ENCODE measurements at regions not wholly inside any gene's neighbourhood (a gene's known extent, or its start where the extent isn't known, plus 50 kb on each side); places are given as distances from the start of the nearest gene placed in this dataset.
"Not testable (repeated sequence)": the region's sequence is repeated elsewhere in the genome, so short reads cannot be mapped to it uniquely, and the experiment has no call there.

DNA sequence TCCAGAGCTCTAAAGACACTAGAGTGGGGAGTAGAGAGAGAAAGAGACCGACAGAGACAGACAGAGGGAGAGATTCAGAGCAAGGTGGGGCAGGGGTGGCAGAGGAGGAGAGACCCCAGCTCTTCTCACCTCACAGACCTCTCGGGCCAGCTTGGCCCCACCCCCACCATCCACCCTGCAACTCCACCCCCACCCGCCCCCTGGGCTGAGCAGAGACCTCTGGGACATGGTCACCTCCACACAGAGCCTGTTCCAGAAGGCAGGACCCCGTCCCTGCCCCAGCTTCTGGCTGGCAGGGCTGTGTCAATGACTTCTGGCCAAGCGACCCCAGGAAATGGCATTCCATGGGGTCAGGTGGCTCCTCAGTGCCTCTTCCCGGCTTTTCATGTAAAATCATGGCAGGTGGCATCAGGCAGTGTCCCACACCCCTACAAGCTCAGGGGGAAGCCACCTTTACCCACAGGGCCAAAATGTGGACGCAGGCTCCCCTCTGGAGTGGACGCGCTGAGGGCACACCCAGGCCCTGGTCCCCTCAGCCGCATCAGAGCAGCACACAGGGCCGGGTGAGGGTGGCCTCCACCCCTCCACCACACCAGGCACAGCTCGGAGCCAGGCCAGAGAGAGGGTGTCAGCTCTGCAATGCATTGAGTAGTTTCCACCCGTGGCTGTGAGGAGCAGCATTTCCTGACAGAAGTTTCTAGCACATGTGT lies 131.2 kb upstream of the LPCAT1 start:
- DNase-seq, result no peak

DNA sequence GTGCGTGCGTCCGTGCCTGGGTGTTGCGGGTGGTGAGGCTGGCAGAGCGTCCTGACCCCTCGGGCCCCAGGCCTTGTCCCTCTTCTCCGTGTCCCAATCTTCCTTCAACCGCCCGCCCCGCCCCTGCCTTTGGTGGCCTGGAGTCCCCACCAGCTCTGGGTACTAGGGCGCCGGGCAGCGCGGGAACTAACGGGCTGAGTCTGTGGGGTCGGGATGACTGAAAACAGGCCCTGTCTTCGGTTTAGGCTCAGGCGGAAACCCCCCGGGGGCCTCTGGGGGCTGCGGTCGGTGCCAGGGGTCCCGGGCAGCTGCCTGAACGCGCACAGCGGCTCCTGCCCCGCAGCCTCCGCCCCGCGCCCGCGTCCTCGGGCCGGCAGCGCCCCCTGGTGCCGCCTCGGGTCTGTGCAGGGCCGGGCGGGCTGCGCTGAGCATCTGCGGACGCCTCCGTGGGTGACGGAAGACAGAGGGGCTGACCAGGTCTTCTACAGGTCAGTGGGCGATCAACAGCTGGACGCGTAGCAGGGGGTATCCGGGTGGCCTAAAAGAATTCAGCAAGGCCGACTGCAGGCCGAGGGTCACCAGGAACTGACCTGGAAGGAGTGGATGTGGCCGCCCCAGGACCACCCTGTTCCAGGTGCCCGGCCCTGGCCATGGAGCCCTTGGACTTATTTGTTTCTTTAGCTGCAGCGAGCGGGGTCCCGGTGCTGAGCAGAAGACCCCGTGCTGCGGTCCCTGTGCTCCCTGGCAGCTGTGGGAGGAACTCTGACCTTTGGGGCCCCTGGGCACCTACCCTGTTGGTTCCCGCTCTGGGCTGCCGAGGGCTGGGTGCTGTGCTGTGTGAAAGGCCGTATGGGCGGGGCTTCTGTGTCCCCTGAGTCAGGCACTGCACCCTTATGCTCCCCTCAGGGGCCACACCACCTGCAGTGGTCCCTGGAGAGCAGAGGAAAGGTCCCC lies 130.2 kb upstream of the LPCAT1 start:
- peak in 4 of 58 donors; percentile 7 to 23 (median 12) for DNase-seq

DNA sequence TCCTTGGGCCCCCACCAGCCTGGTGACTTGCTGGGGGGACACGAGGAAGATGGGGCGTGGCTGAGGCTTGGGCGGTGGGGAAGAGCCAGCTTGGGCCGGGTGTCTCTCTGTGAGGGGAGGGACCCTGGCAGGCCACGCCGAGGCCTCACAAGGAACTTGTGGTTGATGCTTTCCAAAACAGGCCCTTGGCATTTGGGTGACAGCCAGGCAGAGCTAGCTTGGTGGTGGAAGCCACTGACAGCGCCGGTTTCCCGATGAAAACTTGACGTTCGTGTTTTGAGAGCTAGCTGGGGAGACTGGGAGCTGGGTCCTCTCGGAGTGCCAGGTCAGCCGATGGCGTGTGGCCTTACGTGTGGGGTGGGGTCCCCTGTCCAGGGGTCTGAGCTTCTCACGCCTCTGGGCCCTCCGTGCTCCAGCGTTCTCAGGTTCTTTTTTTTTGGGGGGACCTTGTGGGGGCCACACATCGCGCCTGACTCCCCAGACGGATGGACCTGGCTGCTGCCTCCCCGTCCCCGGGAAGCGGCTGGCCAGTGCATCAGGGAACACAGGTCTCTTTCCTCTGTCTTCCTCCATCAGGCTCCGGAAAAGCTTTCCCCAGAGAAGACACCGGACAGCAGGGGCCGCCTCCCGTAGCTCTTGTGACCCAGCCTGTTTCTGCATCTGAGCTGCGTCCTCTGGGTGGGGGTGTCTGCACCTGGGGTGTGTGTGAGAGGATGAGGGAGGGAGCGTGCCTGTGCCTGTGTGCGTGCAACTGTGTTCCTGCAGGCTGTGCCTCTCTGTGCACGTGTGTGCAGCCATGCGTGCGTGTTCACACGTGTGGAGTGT lies 129.3 kb upstream of the LPCAT1 start:
- DNase-seq, result peak in 3 of 58 donors; percentile 8 to 16 (median 11)

DNA sequence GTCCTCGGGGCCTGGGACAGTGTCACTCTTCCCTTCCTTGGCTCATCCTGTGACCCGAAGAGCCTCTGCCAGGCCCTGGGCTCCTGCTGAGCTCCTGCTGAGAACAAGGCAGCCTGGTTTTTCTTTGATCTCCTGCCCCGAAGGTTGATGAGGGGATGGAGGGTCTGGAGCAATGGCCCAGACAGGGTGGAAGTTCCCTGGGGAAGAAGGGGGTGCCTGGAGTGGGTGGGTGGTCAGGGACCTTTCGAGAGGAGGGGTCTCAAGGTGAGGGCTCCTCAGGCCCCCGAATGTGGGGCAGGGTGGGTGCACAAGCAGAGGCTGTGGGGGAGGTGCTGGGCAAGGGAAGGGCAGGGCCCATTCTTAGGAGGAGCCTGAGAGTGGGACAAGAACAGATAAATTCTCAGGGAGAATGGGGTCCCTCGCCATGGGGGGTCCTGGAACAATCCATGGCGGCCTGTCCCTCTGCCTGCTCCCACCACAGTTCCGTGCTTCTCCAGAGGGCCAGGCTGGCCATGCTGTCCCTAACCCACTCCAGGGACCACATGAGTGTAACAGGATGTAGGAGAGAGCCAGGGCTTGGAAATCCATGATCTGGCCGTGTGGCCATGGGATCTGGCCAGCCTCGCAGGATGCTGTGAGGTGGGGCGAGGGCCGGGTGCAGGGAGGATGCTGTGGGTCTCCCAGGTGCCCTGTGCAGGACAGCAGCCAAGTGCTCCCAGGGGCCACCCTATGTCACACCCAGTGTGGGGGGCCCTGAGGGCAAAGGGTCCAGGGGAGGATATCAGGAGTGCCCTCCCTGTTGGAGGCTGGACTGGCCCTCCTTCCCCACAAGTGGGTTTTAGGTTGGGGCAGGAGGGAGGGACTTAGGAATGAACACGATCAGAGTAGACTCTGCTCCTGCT lies 128.5 kb upstream of the LPCAT1 start:
- DNase-seq, result no peak

DNA sequence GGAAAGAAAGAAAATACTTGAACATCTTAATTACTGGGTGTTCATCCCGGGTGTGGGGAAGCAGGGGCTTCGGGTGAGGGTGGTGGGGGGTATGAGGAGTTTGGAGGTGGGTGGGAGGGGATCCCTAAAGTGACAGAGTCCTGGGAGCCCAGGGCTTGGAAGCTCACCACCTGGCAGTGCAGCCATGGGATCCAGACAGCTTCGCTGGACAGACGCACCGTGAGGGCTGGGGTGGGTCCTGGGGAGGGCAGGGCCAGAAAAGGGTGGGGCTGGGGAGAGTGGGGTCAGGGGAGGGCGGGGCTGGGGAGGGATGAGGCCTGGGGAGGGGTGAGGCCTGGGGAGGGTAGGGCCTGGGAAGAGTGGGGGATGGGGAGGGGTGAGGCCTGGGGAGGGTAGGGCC lies 127.5 kb upstream of the LPCAT1 start:
- DNase-seq, result no peak

DNA sequence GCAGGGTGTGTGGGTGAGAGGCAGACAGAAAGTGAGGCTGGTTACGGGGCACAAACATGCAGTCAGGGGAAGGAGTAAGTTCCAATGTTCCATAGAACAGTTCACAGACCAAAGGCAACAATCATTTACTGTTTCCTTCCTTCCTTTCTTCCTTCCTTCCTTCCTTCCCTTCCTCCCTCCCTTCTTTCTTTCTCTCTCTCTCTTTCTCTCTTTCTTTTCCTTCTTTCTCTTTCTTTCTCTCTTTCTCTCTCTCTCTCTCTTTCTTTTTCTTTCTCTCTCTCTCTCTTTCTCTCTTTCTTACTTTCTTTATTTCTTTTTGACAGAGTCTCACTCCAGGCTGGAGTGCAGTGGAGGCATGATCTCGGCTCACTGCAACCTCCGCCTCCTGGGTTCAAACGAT lies 125.8 kb upstream of the LPCAT1 start:
- no peak for DNase-seq

DNA sequence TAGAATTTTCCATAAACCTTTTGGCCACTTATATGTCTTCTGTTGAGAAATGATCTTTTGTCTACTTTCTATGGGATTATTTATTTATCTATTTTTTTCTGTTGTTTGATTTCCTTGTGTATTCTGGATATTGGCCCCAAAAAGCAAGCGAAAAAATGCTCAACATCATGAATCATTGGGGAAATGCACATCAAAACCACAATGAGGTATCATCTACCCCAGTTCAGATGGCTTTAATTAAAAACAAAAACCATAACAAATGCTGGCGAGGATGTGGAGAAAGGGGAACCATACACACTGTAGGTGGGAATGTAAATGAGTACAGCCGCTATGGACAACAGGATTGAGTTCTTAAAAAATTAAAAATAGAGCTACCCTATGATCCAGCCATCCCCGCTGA lies 125.0 kb upstream of the LPCAT1 start:
- DNase-seq, result no peak

DNA sequence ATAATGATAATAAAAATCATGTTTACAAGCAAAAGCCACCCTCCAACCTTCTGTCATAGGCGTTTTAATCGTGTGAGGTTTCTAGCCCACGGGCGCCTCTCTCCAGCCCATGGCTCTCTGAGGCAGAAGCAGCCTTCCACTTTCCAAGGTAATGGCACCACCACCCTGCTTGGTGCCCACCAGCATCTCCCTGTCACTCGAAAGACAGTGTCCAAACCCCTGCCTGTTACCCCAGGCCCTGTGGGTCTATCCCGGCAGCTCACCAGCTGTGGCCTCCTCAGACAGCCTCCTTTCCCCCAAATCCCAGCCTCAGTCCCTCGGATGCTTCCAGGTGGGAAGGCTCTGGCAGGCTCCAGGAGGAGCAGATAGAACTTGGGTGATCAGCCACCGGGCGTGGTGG lies 123.8 kb upstream of the LPCAT1 start:
- DNase-seq, result no peak

DNA sequence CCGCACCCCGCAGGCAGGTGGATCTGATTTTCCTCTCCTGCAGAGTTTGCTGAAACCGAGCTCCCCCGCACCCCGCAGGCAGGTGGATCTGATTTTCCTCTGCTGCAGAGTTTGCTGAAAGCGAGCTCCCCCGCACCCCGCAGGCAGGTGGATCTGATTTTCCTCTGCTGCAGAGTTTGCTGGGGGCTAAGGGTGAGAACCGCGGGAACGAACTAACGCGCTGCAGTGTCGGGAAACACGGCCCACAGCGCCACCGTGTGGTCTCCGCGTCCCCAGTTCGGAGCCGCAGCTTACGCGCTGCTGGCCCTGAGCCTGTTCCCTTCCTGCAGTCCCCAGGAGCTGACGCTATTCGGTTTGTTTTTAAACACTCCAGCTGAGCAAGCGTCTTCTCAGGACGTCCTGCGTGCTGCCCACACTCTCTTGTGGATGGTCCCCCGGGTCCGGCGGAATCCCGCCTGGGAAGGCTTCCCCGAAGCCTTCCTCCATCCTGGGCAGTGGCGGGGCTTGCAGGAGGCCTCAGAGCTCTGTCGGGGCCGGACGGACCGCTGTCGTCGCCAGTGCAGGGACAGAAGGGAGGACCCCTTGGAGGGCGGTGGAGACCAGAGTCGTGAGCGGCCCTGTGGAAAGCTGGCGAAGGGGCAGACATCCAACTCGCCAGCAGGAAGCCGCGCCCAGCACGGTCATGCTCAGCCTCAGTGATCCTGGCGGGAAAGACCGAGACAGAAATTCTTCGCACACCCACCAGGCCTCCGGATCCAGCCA lies 121.2 kb upstream of the LPCAT1 start:
- peak in 55 of 58 donors; percentile 14 to 84 (median 58) for DNase-seq

DNA sequence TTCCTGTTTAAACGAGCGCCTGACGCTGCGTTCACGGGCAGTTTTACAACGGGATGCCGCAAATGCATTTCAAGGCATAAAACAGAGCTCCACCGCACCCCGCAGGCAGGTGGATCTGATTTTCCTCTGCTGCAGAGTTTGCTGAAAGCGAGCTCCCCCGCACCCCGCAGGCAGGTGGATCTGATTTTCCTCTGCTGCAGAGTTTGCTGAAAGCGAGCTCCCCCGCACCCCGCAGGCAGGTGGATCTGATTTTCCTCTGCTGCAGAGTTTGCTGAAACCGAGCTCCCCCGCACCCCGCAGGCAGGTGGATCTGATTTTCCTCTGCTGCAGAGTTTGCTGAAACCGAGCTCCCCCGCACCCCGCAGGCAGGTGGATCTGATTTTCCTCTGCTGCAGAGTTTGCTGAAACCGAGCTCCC lies 120.6 kb upstream of the LPCAT1 start:
- not testable (repeated sequence) for DNase-seq

DNA sequence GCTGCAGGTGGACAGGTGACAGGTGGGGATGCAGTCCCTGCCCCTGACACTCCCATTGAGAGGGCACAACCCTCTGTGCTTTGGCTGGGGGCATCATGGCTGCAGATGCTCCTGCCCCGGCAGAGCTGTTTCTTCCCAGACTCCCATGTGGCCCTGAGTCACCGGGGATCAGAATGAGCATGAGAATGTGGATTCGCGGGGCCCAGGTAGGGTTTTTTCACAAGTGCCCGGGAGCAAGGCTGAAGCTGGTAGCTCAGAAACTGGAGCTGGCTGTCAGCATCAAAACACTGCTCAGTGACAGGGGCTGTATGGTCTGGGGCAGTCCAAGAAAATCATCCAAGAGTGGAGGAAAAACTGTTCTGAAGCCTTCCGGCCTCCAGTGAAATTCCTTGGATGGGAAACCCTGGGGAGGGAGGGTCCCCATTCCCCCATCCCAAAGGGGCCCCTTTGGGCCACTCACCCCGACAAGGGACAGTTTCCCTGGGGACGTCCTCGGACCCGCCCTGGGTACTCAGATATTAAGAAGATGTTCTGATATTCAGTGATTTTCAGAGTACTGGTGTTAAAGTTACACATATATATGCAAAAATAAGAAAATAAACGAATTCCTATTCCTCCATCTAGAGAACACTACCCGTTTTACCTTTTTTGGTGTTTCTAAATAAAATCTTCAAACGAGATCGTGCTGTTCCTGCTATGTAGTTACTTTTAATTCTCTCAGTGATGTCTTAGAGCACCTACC lies 120.1 kb upstream of the LPCAT1 start:
- no peak for DNase-seq

DNA sequence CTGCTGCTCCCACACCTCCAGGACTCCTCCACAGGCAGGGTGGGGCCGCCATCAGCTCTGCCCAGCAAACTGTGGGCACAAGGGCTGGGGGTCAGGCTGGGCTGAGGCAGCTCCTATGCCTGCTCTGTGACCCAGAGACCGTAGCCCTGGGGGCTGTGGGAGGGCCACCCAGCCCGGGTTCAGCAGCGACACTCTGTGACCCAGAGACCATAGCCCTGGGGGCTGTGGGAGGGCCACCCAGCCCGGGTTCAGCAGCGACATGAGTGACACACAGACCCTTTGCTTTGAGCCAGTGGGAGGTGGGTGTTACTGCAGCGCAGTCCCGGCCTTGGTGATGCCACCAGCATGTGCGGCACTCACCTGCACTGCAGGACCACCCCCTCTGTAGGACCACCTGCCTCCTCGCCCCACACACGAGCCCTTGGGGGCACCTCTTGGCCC lies 118.9 kb upstream of the LPCAT1 start:
- DNase-seq, result no peak

DNA sequence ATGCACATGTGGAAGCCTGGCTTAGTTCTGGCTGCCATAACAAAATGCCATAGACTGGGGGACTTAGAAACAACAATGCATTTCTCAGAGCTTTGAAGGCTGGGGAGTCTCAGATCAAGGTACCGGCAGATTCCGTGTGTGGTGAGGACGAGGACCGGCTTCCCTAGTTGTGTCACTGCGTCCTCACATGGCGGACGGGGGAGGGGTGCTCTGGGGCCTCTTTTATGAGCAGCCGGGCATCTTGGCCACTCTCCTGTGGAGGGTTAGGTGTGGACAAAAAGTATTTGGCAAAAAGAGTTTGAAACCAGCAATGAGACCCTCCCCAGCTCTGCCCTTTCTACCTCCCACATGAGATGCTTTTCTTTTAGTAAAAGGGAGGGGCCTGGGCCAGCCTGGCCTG lies 118.5 kb upstream of the LPCAT1 start:
- DNase-seq, result no peak

DNA sequence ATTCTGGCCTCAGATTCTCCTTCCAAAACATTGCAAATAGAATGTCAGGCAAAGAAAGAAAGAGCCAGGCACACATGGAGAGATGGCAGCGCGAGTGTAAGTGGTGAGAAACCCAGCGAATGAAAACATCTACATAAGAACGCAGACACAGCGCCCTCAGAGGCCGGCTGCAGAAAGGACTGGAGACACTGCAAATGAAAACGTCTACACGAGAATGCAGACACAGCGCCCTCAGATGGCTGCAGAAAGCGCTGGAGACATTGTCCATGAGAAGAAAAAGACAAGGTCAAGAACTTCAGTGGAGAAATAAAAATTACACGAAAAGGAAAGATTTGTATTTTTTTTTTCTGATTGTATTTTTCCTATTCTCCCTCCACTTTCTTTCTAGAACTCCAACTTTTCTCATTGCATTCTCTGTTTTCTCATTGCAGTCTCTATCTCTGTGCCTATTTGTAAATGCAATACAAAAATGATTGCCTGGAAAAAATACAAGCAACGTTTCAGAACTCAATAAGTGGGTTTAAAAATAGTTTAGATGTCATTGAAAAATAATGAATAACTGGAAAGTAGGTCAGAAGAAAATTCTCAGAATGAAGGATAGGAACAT lies 117.9 kb upstream of the LPCAT1 start:
- peak in 55 of 58 donors; percentile 11 to 91 (median 72) for DNase-seq

DNA sequence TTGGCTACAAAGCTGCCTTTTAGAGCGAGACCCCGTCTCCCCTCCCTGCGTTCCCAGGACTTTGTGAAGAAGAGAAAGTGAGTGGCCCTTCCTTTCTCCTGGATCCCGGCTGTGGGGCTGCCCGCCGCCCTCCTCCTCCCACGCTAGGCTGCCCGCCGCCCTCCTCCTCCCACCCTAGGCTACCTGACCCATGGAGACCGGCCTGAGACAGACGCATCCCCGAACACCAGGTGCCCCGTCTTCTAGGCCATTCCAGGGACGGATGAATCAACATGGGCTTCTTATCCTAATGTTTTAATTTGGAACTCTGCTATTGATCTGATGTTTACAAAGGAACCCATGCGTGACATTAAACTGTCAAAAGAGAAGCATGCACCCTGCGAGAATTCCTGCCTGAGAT lies 117.3 kb upstream of the LPCAT1 start:
- no peak for DNase-seq

DNA sequence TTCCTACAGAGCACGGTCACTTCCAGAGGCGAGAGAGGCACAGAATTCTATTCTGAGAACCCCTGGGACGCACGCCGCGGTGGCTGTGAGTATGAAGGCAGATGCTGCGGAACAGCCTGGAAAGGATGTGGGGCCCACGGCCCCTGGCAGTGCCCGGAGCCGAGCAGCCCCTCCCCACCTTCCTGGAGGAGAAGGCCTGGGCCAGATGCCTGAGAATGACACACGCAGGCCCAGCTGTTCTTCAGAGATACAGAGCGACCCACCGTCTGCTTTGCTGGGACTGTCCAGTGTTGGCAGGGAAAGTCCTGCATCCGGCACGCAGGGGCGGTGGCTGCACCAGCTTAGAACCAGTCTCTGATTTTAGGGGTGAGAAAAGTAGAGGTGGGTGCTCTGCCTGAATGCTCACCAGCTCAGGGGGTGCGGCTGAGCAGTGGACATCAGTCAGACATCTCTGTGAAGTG lies 116.7 kb upstream of the LPCAT1 start:
- DNase-seq, result no peak

DNA sequence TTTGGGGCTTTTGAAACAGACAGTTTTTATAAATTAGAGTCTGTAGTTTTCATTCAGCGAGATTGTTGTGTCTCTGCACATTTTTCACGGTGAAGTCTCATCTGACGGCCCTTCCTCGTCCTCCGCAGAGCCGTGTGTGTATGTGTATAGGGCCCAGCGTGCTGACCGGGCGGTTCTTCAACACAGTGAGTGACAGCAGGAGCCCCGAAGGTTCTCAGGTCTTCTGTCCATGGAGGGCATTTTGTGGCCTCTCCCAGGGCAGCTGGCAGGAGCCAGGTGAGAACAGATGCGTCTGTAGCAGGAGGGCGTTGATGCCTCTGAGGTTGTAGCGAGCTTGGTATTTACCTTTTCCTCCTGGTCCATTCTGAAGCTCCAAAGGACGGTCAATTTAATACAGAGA lies 116.0 kb upstream of the LPCAT1 start:
- DNase-seq, result no peak

DNA sequence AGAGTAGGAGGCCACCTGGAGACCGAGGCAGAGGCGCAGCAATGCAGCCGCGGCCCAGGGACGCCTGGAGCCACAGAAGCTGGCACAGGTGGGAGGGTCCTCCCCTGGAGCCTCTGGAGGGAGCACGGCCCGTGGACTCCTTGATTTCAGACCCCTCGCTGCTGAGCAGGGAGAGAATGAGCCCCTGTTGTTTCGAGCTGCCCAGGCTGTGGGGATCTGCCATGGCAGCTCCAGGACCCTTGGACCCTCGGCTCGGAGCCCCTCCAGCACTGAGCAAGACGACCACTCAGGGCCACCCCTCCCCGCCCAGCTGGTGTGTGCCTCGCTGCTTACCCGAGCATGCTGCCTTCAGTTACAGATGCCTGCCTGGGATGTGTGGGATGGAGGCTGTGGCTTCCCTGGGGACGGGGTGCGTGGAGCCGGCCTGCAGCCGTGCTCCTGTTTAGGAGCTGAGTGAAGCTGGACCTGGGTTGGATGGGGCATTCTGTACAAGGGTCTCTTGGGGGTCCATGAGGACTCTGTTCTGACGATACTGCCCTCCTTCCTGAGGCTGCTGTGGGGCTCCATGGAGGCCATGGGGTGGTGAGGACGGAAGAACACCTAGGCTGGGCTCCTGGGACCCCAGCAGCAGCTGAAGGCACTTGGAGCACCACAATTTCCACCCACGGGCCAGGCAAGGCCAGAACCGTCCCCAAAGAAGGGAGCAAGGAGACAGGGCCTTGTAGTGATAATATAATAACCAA lies 115.1 kb upstream of the LPCAT1 start:
- DNase-seq, result no peak

Data from anterior cingulate cortex (tissue), 58 donors.